GM12872 (cell line): ENCODE measurements at regions not wholly inside any gene's neighbourhood (a gene's known extent, or its start where the extent isn't known, plus 50 kb on each side); places are given as distances from the start of the nearest gene placed in this dataset.

Experiments
- TF ChIP-seq, protein P1 (sequence below): IDR thresholded peaks from 3 replicates; pipeline ENCODE4 v1.5.1; 2011; ENCODE audit warnings: low read depth, mild to moderate bottlenecking, low read length, moderate library complexity; ENCODE audit not compliant: insufficient read depth

DNA sequence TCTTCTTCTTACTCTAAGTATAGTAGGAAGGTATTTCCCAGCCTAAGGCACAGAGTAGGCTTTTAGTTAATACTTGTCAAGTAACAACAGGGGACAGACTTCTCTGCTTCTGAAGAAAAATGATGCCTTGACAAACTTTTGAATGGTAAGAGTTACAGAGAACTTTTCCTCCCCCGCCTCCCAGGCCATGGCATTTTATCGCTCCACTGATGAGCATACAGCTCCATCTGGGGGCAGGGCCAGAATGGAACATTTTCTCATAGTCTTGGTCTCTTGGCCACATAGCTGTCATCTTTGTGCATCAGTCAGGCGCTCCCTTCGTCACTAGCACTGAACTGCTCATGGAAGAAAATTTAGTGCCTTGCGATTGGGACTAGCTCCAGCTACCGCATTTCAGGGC lies 1066.8 kb upstream of the CITED2 start:
- TF ChIP-seq, protein P1, sequence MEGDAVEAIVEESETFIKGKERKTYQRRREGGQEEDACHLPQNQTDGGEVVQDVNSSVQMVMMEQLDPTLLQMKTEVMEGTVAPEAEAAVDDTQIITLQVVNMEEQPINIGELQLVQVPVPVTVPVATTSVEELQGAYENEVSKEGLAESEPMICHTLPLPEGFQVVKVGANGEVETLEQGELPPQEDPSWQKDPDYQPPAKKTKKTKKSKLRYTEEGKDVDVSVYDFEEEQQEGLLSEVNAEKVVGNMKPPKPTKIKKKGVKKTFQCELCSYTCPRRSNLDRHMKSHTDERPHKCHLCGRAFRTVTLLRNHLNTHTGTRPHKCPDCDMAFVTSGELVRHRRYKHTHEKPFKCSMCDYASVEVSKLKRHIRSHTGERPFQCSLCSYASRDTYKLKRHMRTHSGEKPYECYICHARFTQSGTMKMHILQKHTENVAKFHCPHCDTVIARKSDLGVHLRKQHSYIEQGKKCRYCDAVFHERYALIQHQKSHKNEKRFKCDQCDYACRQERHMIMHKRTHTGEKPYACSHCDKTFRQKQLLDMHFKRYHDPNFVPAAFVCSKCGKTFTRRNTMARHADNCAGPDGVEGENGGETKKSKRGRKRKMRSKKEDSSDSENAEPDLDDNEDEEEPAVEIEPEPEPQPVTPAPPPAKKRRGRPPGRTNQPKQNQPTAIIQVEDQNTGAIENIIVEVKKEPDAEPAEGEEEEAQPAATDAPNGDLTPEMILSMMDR = peak; percentile 15; the same call in 1 of the 3 replicates

DNA sequence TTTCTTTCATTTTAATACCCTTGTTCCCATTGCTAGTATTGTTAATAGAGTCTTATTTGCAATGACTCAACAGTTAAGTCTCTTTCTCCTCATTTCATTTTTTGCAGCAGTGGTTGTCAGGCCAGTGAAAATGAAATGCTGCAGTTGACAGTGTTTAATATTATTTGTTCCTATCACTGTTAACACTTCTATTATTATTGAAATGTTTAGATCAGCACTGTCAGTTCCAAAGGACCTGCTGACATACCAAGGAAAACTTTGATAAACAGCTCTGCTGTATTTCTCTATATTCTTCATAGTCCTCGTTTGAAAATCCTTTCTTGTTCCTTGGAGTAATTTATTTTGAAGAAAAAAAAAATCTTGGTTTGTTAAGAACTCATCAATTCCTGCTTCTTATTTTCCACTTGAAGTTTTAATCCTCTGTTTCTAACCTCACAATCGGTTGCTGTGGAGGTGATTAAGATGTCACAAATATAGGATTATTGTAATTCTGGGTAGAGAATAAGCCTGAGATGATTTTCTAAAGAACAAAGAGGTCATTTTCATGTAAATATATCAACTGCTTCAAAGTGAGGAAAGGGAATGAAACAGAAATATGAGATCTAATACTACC lies 1065.9 kb upstream of the CITED2 start:
- TF ChIP-seq, protein P1 = no peak

DNA sequence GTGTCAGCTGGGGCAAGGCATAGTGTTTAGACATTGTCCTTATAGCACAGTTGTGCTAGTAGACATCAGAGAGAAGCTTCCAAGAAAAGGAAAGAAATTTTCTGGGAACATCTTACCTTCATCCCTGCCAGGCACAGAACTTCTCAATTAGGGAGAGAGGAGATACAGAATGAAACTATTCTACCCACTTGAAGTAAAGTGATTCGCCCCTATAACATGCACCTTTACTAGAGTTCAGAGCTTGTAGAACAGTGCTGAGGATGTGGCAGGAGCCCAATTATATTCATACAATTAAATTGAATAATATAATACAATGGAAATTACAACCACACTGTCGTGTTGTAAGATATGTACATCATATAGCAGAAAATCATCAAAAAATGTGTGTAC lies 1063.9 kb upstream of the CITED2 start:
- TF ChIP-seq, protein P1 = no peak

DNA sequence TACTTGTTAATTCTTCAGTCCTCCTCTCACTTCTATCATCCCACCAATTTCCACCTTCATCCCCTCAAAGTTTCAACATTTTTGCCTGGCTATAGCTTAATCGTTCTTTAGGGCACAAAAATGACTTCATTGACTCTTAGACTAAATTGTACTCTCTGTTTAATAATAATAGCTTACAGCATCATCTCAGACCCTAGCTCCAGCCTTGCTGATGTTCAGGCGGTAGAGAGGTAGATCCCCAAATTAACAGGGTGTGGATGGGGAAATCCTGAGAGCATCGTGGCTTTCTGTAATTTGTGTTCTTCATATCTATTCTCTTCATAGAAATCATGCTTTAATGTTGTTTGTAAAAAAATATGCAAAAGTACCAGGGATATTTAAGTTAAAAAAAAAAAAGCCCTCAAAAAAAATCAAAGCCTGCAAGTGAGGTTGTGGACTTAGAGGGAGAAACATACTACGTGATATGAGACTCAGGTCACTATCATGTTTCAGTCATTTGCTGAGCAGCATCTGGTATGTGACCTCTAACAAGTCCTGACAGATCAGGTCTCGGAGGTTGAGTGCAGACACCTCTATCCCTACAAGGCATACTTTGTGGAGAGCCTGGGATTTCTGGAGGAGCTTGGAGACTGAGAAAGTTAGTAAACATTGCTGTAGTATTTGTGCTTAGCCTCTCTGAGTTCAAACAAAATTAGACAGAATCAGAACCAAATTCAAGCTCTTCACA lies 1063.3 kb upstream of the CITED2 start:
- TF ChIP-seq, protein P1 = no peak

GRCh38 chr6:140436023-140436811 lies 1061.8 kb upstream of the CITED2 start:
- TF ChIP-seq, protein P1 = no peak

- TF ChIP-seq, protein P1 = no peak
Observed at GRCh38 chr6:140434761-140435160, 1060.3 kb upstream of the CITED2 start.

GRCh38 chr6:140433072-140433471 lies 1058.6 kb upstream of the CITED2 start:
- TF ChIP-seq, protein P1 = no peak
